CD4-positive, CD25-positive, alpha-beta regulatory T cell (primary cell): ENCODE measurements at regions not wholly inside any gene's neighbourhood (a gene's known extent, or its start where the extent isn't known, plus 50 kb on each side); places are given as distances from the start of the nearest gene placed in this dataset.

Experiments used
- ATAC-seq, 2 donors: fragments of 150-1000 bp; cut with Tn5 transposase; one replicate each; pipeline ENCODE4 v1.10.0; 2021; ENCODE audit warnings: low read depth in 2 of 2, moderate number of reproducible peaks in 2 of 2, moderate library complexity in 1 of 2
- DNase-seq, 3 donors: peaks; one replicate each; pipeline versions ENCODE4 v3.0.0 to v3.0.0-alpha.2; 2012 to 2022; ENCODE audit warnings: mixed read lengths in 1 of 3
- H3K27ac ChIP-seq: one replicate; pipeline ENCODE4 v1.7.0; 2013; ENCODE audit warnings: mild to moderate bottlenecking, low read length; ENCODE audit not compliant: insufficient read depth, poor library complexity, severe bottlenecking
- H3K27me3 ChIP-seq: one replicate; pipeline ENCODE4 v1.7.0; 2013; ENCODE audit warnings: low read length; ENCODE audit not compliant: control insufficient read depth, insufficient read depth
- H3K36me3 ChIP-seq: one replicate; pipeline ENCODE4 v1.7.0; 2013; ENCODE audit warnings: mild to moderate bottlenecking, low read length, moderate library complexity; ENCODE audit not compliant: control insufficient read depth, insufficient read depth
- H3K4me1 ChIP-seq: 2 replicates; pipeline ENCODE4 v1.7.0; 2013; ENCODE audit warnings: mild to moderate bottlenecking, low read length; ENCODE audit not compliant: insufficient read depth, control insufficient read depth, poor library complexity, severe bottlenecking
- H3K4me3 ChIP-seq: one replicate; pipeline ENCODE4 v1.7.0; 2013; ENCODE audit warnings: low read depth, mild to moderate bottlenecking, low read length, moderate library complexity
- H3K9me3 ChIP-seq, 2 experiments: 1 replicate in 1 of 2; 2 replicates in 1 of 2; pipeline ENCODE4 v1.7.0; 2013; ENCODE audit warnings: low read length in 2 of 2, mild to moderate bottlenecking in 1 of 2, moderate library complexity in 1 of 2; ENCODE audit not compliant: control insufficient read depth in 2 of 2
- H3K27ac Mint-ChIP-seq, 3 donors: one replicate each; pipeline ENCODE4 v1.8.0; 2020 to 2022; ENCODE audit warnings: mild to moderate bottlenecking in 3 of 3, mixed read lengths in 3 of 3, moderate library complexity in 2 of 3
- H3K27me3 Mint-ChIP-seq: one replicate; pipeline ENCODE4 v1.8.0; 2022; ENCODE audit warnings: mild to moderate bottlenecking, mixed read lengths
- H3K36me3 Mint-ChIP-seq: one replicate; pipeline ENCODE4 v1.8.0; 2020; ENCODE audit warnings: mixed read lengths
- H3K4me1 Mint-ChIP-seq, 4 donors: one replicate each; pipeline ENCODE4 v1.8.0; 2020 to 2022; ENCODE audit warnings: mixed read lengths in 4 of 4, mild to moderate bottlenecking in 1 of 4
- H3K4me3 Mint-ChIP-seq, 4 donors: one replicate each; pipeline ENCODE4 v1.8.0; 2020 to 2022; ENCODE audit warnings: mild to moderate bottlenecking in 4 of 4, mixed read lengths in 4 of 4, moderate library complexity in 3 of 4
- H3K9me3 Mint-ChIP-seq, 7 donors: one replicate each; pipeline ENCODE4 v1.8.0; 2020 to 2022; ENCODE audit warnings: mixed read lengths in 7 of 7, mild to moderate bottlenecking in 3 of 7, moderate library complexity in 2 of 7

GRCh38 chr13:68439817-68440216 is 1209.7 kb upstream of the PCDH9 start:
- Mint-ChIP-seq H3K27me3 (no peaks in the 10 kb centered on the region), H3K4me1 (no peaks in the 10 kb centered on the region), H3K4me3 (no peak overlapping the region), H3K9me3 (peaks cover 0 to 6% (median 1%) of the 10 kb centered on the region in 7 donors), H3K36me3 (no peaks in the 10 kb centered on the region), H3K27ac (no peak overlapping the region)
- Histone ChIP-seq H3K9me3 (no peaks in the 10 kb centered on the region), H3K27me3 (no peaks in the 10 kb centered on the region), H3K27ac (no peak overlapping the region), H3K4me3 (no peak overlapping the region), H3K36me3 (no peaks in the 10 kb centered on the region), H3K4me1 (no peaks in the 10 kb centered on the region)
- DNase-seq (no peak), ATAC-seq (no peak)

GRCh38 chr13:68428292-68428691 is 1198.2 kb upstream of the PCDH9 start:
- Histone ChIP-seq H3K27ac (no peak overlapping the region), H3K36me3 (no peaks in the 10 kb centered on the region), H3K4me1 (no peaks in the 10 kb centered on the region), H3K4me3 (no peak overlapping the region), H3K27me3 (no peaks in the 10 kb centered on the region), H3K9me3 (peaks cover 8 to 9% of the 10 kb centered on the region in 2 experiments)
- H3K36me3 Mint-ChIP-seq: no peaks in the 10 kb centered on the region
- H3K4me1 Mint-ChIP-seq: no peaks in the 10 kb centered on the region
- no peak overlapping the region for H3K27ac Mint-ChIP-seq
- no peak overlapping the region for H3K4me3 Mint-ChIP-seq
- no peak for ATAC-seq
- H3K9me3 Mint-ChIP-seq: peaks cover 2 to 45% (median 22%) of the 10 kb centered on the region in 7 donors
- no peak for DNase-seq
- H3K27me3 Mint-ChIP-seq: no peaks in the 10 kb centered on the region

GRCh38 chr13:68417801-68418200 is 1187.7 kb upstream of the PCDH9 start:
- H3K27me3 ChIP-seq: no peaks in the 10 kb centered on the region
- no peak overlapping the region for H3K4me3 ChIP-seq
- H3K4me1 ChIP-seq: no peaks in the 10 kb centered on the region
- H3K36me3 Mint-ChIP-seq: no peaks in the 10 kb centered on the region
- DNase-seq: no peak
- H3K27ac ChIP-seq: no peak overlapping the region
- H3K36me3 ChIP-seq: no peaks in the 10 kb centered on the region
- no peaks in the 10 kb centered on the region for H3K4me1 Mint-ChIP-seq
- no peak for ATAC-seq
- H3K27ac Mint-ChIP-seq: no peak overlapping the region
- peaks cover 0 to 28% (median 9%) of the 10 kb centered on the region in 7 donors for H3K9me3 Mint-ChIP-seq
- H3K9me3 ChIP-seq: peaks cover 3 to 11% of the 10 kb centered on the region in 2 experiments
- no peak overlapping the region for H3K4me3 Mint-ChIP-seq
- H3K27me3 Mint-ChIP-seq: no peaks in the 10 kb centered on the region

- Mint-ChIP-seq H3K27me3 (no peaks in the 10 kb centered on the region), H3K9me3 (peaks cover 3 to 21% (median 9%) of the 10 kb centered on the region in 7 donors), H3K4me3 (no peak overlapping the region), H3K4me1 (no peaks in the 10 kb centered on the region), H3K27ac (no peak overlapping the region), H3K36me3 (no peaks in the 10 kb centered on the region)
- ATAC-seq (no peak), DNase-seq (no peak)
- Histone ChIP-seq H3K27ac (no peak overlapping the region), H3K27me3 (no peaks in the 10 kb centered on the region), H3K4me1 (no peaks in the 10 kb centered on the region), H3K4me3 (no peak overlapping the region), H3K9me3 (peaks cover 6 to 7% of the 10 kb centered on the region in 2 experiments), H3K36me3 (no peaks in the 10 kb centered on the region)
These were observed 1179.9 kb upstream of the PCDH9 start for GRCh38 chr13:68410007-68410406.

- Histone ChIP-seq H3K9me3 (peaks cover 0 to 3% of the 10 kb centered on the region in 2 experiments), H3K27me3 (no peaks in the 10 kb centered on the region), H3K27ac (no peak overlapping the region), H3K4me1 (no peaks in the 10 kb centered on the region), H3K36me3 (no peaks in the 10 kb centered on the region), H3K4me3 (no peak overlapping the region)
- no peaks in the 10 kb centered on the region for H3K36me3 Mint-ChIP-seq
- H3K9me3 Mint-ChIP-seq: peaks cover 1 to 9% (median 5%) of the 10 kb centered on the region in 7 donors
- no peaks in the 10 kb centered on the region for H3K4me1 Mint-ChIP-seq
- DNase-seq (no peak), ATAC-seq (no peak)
- H3K27me3 Mint-ChIP-seq: no peaks in the 10 kb centered on the region
- H3K27ac Mint-ChIP-seq: no peak overlapping the region
- H3K4me3 Mint-ChIP-seq: no peak overlapping the region
These were observed 1160.9 kb upstream of the PCDH9 start for GRCh38 chr13:68390987-68391386.

- H3K36me3 ChIP-seq: no peaks in the 10 kb centered on the region
- H3K4me1 ChIP-seq: no peaks in the 10 kb centered on the region
- H3K4me3 ChIP-seq: no peak overlapping the region
- Mint-ChIP-seq H3K4me3 (no peak overlapping the region), H3K36me3 (no peaks in the 10 kb centered on the region), H3K27ac (no peak overlapping the region), H3K4me1 (no peaks in the 10 kb centered on the region), H3K9me3 (peaks cover 0 to 12% (median 3%) of the 10 kb centered on the region in 7 donors), H3K27me3 (no peaks in the 10 kb centered on the region)
- peaks cover 0 to 3% of the 10 kb centered on the region in 2 experiments for H3K9me3 ChIP-seq
- H3K27me3 ChIP-seq: no peaks in the 10 kb centered on the region
- ATAC-seq (no peak), DNase-seq (no peak)
- no peak overlapping the region for H3K27ac ChIP-seq
These were observed 1156.7 kb upstream of the PCDH9 start for GRCh38 chr13:68386808-68387207.

- H3K4me1 Mint-ChIP-seq: no peaks in the 10 kb centered on the region
- DNase-seq: no peak
- no peak overlapping the region for H3K27ac Mint-ChIP-seq
- Histone ChIP-seq H3K4me1 (no peaks in the 10 kb centered on the region), H3K36me3 (no peaks in the 10 kb centered on the region), H3K27me3 (no peaks in the 10 kb centered on the region), H3K27ac (no peak overlapping the region), H3K4me3 (no peak overlapping the region), H3K9me3 (no peaks in the 10 kb centered on the region)
- no peak for ATAC-seq
- no peaks in the 10 kb centered on the region for H3K27me3 Mint-ChIP-seq
- no peaks in the 10 kb centered on the region for H3K36me3 Mint-ChIP-seq
- no peak overlapping the region for H3K4me3 Mint-ChIP-seq
- peaks cover 1 to 27% (median 5%) of the 10 kb centered on the region in 7 donors for H3K9me3 Mint-ChIP-seq
These were observed 1150.2 kb upstream of the PCDH9 start for GRCh38 chr13:68380041-68380973.

- no peaks in the 10 kb centered on the region for H3K36me3 ChIP-seq
- H3K27ac ChIP-seq: no peak overlapping the region
- no peaks in the 10 kb centered on the region for H3K27me3 Mint-ChIP-seq
- H3K4me1 Mint-ChIP-seq: no peaks in the 10 kb centered on the region
- no peak overlapping the region for H3K27ac Mint-ChIP-seq
- H3K36me3 Mint-ChIP-seq: no peaks in the 10 kb centered on the region
- H3K9me3 ChIP-seq: no peaks in the 10 kb centered on the region
- ATAC-seq (no peak), DNase-seq (no peak)
- H3K9me3 Mint-ChIP-seq: peaks cover 1 to 24% (median 5%) of the 10 kb centered on the region in 7 donors
- H3K4me3 Mint-ChIP-seq: no peak overlapping the region
- no peaks in the 10 kb centered on the region for H3K27me3 ChIP-seq
- H3K4me1 ChIP-seq: no peaks in the 10 kb centered on the region
- no peak overlapping the region for H3K4me3 ChIP-seq
These were observed 1148.2 kb upstream of the PCDH9 start for GRCh38 chr13:68378294-68378693.
